Adrenal gland (tissue), 5 donors: ENCODE measurements at regions not wholly inside any gene's neighbourhood (a gene's known extent, or its start where the extent isn't known, plus 50 kb on each side); places are given as distances from the start of the nearest gene placed in this dataset.

Experiments
- CTCF ChIP-seq, 6 experiments: fragments of 450-650 bp in 4 of 6; fragments of 200-600 bp in 2 of 6; sonication (generic) in 1 of 6; IDR thresholded peaks; 1 replicate in 5 of 6; 2 replicates in 1 of 6; pipeline versions ENCODE4 v1.5.1 to v1.8.0; 2016 to 2021; ENCODE audit warnings: antibody characterized with exemption in 6 of 6, mild to moderate bottlenecking in 2 of 6, moderate library complexity in 1 of 6
- POLR2A ChIP-seq, 2 donors: fragments of 450-650 bp; IDR thresholded peaks; one replicate each; pipeline ENCODE4 v1.6.1; 2017; ENCODE audit warnings: antibody characterized with exemption in 2 of 2, mild to moderate bottlenecking in 2 of 2, moderate library complexity in 1 of 2
- donor health status: DM: no; HTN: no; CAD: no.

- no peak for TF ChIP-seq POLR2A (IDR thresholded peaks at IDR 0.05)
- no peak for TF ChIP-seq CTCF (IDR thresholded peaks at IDR 0.05)
Measured at GRCh38 chr11:45745065-45745811, 59.7 kb upstream of the SLC35C1 start.
